ENCODE measurements at regions not wholly inside any gene's neighbourhood (a gene's known extent, or its start where the extent isn't known, plus 50 kb on each side); places are given as distances from the start of the nearest gene placed in this dataset.

- TF ChIP-seq FOXP2 (optimal IDR thresholded peaks at IDR 0.05; ENCODE audit: borderline replicate concordance, extremely low read depth, extremely low read length, insufficient read depth), result no peak
- TF ChIP-seq, protein P1, sequence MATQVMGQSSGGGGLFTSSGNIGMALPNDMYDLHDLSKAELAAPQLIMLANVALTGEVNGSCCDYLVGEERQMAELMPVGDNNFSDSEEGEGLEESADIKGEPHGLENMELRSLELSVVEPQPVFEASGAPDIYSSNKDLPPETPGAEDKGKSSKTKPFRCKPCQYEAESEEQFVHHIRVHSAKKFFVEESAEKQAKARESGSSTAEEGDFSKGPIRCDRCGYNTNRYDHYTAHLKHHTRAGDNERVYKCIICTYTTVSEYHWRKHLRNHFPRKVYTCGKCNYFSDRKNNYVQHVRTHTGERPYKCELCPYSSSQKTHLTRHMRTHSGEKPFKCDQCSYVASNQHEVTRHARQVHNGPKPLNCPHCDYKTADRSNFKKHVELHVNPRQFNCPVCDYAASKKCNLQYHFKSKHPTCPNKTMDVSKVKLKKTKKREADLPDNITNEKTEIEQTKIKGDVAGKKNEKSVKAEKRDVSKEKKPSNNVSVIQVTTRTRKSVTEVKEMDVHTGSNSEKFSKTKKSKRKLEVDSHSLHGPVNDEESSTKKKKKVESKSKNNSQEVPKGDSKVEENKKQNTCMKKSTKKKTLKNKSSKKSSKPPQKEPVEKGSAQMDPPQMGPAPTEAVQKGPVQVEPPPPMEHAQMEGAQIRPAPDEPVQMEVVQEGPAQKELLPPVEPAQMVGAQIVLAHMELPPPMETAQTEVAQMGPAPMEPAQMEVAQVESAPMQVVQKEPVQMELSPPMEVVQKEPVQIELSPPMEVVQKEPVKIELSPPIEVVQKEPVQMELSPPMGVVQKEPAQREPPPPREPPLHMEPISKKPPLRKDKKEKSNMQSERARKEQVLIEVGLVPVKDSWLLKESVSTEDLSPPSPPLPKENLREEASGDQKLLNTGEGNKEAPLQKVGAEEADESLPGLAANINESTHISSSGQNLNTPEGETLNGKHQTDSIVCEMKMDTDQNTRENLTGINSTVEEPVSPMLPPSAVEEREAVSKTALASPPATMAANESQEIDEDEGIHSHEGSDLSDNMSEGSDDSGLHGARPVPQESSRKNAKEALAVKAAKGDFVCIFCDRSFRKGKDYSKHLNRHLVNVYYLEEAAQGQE (IDR thresholded peaks at IDR 0.05; ENCODE audit: insufficient read depth in 1 of 2, low read depth in 2 of 2, low read length in 2 of 2), result no peak
- no peak for TF ChIP-seq POLR2AphosphoS5 (IDR thresholded peaks at IDR 0.05; ENCODE audit: low read depth, low read length)
Observed at GRCh38 chr6:68247782-68248181, 387.3 kb upstream of the ADGRB3 start.
